Heart left ventricle (tissue), 13 donors: ENCODE measurements at regions not wholly inside any gene's neighbourhood (a gene's known extent, or its start where the extent isn't known, plus 50 kb on each side); places are given as distances from the start of the nearest gene placed in this dataset.

Experiments used
- CTCF ChIP-seq, 12 donors: fragments of 200-600 bp; sonication (generic) in 4 of 12; IDR thresholded peaks; one replicate each; pipeline versions ENCODE4 v1.5.0 to v1.8.0; 2018 to 2022; ENCODE audit warnings: antibody characterized with exemption in 12 of 12, mild to moderate bottlenecking in 5 of 12
- POLR2A ChIP-seq, 2 donors: fragments of 450-650 bp; IDR thresholded peaks; one replicate each; pipeline ENCODE4 v1.6.1; 2017; ENCODE audit warnings: antibody characterized with exemption in 2 of 2, mild to moderate bottlenecking in 2 of 2, moderate library complexity in 2 of 2
- donor health status: ischemic (EF 13 %, LVEDD 7.1; RV severe dilation, severe dysfunction).
- donor health status: DM: no; HTN: yes; CAD: no.
- donor health status: DM: no; HTN: no; CAD: no.
- donor health status: ischemic (EF 25% LVEDD 6.9; RV normal size, moderate dysfunction).
- donor health status: ischemic (EF 25% LVEDD 5.7; RV mildly dilated, moderate dysfunction).
- donor health status: ischemic (EF 35%, LVEDD 5.7; RV mildly dilated, moderate dysfunction).
- donor health status: nonischemic (EF 11% LVEDD 7.7; RV severe dilation, severe dysfunction).
- donor health status: DM: yes; HTN: yes; CAD: no.
- donor health status: PGD.
- donor health status: ischemic (EF 29% LVEDD 5.4; RV normal size, mild dysfunction).
- donor health status: nonischemic (EF 23%, LVEDD 6.1; RV moderate dilation, normal function).

- TF ChIP-seq POLR2A (IDR thresholded peaks at IDR 0.05), result no peak
- TF ChIP-seq CTCF (IDR thresholded peaks at IDR 0.05), result no peak
Observed at GRCh38 chr4:126924237-126924636, 708.5 kb upstream of the INTU start.
